ENCODE measurements at regions not wholly inside any gene's neighbourhood (a gene's known extent, or its start where the extent isn't known, plus 50 kb on each side); places are given as distances from the start of the nearest gene placed in this dataset.

DNA sequence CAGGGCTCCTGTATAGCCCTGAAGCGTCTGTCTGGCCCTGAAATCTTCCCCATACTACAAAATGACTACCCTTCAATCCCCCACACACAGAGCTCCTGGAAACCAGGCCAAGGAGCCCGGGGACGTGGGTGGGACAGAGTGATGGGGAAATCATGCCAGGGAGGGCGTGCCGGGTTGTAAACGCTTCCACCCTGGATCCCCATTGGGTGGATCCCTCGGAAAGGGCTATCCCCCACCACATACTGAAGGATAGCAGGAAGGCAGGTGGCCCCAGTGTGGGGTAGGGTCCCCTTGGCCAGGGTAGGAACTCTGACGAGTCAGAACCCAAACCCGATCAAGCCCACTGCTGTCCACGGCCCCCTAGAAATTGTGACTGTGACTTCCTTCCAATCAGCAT lies 91.7 kb downstream of the INHBB start:
- TF ChIP-seq, protein P1, sequence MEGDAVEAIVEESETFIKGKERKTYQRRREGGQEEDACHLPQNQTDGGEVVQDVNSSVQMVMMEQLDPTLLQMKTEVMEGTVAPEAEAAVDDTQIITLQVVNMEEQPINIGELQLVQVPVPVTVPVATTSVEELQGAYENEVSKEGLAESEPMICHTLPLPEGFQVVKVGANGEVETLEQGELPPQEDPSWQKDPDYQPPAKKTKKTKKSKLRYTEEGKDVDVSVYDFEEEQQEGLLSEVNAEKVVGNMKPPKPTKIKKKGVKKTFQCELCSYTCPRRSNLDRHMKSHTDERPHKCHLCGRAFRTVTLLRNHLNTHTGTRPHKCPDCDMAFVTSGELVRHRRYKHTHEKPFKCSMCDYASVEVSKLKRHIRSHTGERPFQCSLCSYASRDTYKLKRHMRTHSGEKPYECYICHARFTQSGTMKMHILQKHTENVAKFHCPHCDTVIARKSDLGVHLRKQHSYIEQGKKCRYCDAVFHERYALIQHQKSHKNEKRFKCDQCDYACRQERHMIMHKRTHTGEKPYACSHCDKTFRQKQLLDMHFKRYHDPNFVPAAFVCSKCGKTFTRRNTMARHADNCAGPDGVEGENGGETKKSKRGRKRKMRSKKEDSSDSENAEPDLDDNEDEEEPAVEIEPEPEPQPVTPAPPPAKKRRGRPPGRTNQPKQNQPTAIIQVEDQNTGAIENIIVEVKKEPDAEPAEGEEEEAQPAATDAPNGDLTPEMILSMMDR (IDR thresholded peaks at IDR 0.05; ENCODE audit: low read depth, low read length), result no peak
- DNase-seq (ENCODE audit: extremely low read depth, low read depth), result no peak

DNA sequence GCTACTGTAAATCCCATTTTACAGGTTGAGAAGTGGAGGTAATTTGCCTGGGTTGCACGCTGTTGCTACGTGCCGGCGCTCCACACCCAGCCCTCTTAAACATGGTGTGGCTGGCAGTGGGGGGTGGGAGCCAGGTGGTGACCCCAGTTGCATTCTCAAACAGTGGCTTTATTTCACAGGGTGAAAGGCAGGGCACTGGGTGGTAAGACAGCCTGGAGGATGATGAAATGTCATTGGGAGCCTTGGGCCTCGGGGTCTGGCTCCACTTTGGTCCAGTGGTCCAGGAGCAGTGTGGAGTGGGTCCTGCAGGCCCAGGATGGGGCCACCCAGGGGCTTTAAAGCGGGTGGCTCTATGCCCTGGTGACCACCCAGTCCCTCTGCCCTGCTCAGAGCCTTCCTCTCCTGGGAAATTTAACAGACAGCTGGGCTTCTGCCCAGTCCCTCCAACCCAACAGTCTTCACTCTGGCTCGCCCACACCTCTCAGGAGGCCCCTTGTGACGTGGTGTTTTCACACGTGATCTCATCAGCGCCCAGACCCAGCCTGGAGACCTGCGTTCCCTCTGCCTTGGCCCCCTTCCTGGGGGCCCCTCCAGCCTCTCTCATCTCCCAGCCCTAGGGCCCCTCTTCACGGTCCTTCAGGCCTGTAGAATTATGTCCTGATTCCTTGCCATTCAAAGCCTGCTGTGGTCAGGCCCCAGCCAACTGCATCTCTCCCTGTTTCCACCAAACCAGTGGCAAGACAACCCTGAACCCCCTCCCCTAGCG lies 92.5 kb downstream of the INHBB start:
- DNase-seq (ENCODE audit: extremely low read depth, low read depth), result no peak
- TF ChIP-seq, protein P1 (IDR thresholded peaks at IDR 0.05; ENCODE audit: low read depth, low read length), result no peak

DNA sequence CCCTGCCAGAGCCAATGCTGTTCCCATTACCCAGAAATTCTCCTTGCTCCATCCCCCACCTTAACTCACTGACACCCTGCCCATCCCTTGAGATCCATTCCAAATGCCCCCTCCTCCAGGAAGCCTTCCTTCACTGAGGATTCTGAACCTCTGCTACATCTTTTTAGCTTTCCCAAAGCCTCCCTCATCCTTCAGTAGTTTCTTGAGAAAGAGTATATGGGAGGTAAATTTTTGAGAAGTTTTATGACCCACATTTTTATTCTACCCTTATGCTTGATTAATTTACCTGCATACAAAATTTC lies 93.1 kb downstream of the INHBB start:
- TF ChIP-seq, protein P1 (IDR thresholded peaks at IDR 0.05; ENCODE audit: low read depth, low read length), result no peak
- no peak for DNase-seq (ENCODE audit: extremely low read depth, low read depth)

DNA sequence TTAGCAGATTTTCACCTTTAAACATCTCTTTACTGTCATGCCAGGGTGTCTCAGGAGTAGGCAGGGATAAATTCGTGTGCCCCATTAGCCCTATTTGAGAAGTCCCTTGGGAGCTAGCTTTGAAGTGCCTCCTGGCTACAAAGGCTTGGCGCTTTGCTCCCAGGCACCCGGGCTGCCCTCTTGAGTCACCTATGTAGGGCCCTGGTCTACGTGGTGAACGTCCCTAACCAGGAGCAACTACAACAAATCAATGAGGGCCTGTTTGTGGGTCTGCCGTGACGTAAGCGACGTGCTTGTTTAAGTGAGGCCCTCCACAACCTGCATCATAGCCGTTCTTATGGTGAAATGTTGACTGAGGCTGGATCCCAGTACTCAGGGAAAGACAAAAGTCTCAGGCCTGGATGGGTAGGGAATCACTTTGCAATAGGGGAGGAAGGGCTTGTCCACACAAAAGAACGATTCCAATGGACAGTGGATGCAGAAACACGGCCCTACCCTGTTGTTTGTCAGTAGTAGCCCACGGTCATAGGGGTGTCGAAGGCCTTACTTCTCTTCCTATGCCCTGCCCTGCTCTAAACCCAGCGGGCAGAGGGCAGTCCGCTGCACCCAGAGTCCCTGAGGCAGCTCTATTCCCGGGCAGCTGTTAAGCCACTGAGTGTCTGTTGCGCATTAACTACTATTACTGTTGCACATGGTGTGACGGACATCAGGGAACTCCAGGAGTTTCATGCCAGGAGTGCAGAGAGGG lies 93.9 kb downstream of the INHBB start:
- DNase-seq (ENCODE audit: extremely low read depth, low read depth), result no peak
- TF ChIP-seq, protein P1 (IDR thresholded peaks at IDR 0.05; ENCODE audit: low read depth, low read length), result no peak

DNA sequence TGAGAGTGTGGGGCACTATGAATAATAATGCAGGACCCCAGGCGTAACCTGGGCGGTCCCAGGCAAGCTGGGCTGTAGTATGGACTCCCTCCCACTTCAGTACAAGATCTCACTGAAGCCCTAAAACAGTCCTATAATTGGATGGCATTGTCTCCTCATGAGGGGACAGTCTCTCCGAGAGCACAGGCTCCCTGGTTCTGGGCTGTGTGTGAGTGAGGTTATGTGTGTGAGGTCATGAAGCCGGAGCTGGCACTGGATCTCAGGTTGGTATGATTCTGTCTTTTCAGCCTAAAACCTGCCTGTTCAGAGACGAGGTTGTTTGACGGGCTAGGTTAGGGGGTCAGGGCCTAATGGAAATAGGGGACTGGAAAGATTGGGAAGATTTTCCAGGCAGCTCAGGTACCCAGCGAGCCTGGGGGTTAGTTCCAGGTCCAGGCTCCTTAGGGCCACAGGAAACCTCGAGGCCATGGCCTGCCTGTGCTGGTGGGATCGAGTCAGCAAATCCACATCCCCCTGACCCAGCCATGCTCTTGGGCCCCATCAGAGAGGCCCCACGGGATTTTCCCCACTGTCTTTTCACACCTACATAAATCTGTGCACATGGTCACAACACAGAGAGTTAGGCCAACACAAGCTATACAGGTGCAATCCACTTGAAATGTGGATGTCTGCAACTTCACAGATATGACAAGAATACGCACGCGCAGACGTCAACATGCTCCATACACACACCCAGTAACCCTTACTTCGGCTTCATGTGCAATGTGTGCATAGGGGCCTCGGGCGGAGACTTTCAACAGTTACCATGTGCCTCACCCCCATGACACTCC lies 94.8 kb downstream of the INHBB start:
- TF ChIP-seq, protein P1 (IDR thresholded peaks at IDR 0.05; ENCODE audit: low read depth, low read length), result no peak
- DNase-seq (ENCODE audit: extremely low read depth, low read depth), result no peak

DNA sequence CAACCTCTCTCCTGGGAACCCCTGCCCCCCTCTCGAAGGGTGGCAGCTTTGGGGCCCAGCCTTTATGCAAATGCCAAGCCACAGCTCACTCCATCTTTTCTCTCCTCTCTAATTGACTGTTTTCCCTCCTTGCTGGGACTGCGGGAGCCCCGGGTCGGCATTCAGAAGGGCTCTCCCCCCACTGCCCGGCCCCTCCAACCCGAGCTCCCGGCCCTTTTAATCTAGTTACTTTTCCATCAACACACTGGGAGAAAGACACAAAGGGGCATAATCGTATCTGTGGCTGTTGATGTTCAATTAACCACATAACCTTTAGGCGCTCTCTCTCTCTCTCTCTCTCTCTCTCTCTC lies 95.4 kb downstream of the INHBB start:
- DNase-seq (ENCODE audit: extremely low read depth, low read depth), result no peak
- TF ChIP-seq, protein P1 (IDR thresholded peaks at IDR 0.05; ENCODE audit: low read depth, low read length), result no peak

All from AG09319 (cell line).